22Rv1 (cell line): ENCODE measurements at regions not wholly inside any gene's neighbourhood (a gene's known extent, or its start where the extent isn't known, plus 50 kb on each side); places are given as distances from the start of the nearest gene placed in this dataset.

Source experiments
- ZFX ChIP-seq: fragments of 450-650 bp; IDR thresholded peaks from 2 replicates; pipeline ENCODE4 v1.6.1; 2017; ENCODE audit warnings: antibody characterized with exemption, borderline replicate concordance
- TF ChIP-seq, protein P1 (sequence below): fragments of 450-650 bp; IDR thresholded peaks from 2 replicates; pipeline ENCODE4 v1.5.1; 2017; ENCODE audit warnings: mild to moderate bottlenecking

GRCh38 chr13:53822136-53822535 lies 793.5 kb downstream of the OLFM4 start:
- TF ChIP-seq, protein P1, sequence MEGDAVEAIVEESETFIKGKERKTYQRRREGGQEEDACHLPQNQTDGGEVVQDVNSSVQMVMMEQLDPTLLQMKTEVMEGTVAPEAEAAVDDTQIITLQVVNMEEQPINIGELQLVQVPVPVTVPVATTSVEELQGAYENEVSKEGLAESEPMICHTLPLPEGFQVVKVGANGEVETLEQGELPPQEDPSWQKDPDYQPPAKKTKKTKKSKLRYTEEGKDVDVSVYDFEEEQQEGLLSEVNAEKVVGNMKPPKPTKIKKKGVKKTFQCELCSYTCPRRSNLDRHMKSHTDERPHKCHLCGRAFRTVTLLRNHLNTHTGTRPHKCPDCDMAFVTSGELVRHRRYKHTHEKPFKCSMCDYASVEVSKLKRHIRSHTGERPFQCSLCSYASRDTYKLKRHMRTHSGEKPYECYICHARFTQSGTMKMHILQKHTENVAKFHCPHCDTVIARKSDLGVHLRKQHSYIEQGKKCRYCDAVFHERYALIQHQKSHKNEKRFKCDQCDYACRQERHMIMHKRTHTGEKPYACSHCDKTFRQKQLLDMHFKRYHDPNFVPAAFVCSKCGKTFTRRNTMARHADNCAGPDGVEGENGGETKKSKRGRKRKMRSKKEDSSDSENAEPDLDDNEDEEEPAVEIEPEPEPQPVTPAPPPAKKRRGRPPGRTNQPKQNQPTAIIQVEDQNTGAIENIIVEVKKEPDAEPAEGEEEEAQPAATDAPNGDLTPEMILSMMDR = no peak
- no peak for TF ChIP-seq ZFX
